Neutrophil (primary cell): ENCODE measurements at regions not wholly inside any gene's neighbourhood (a gene's known extent, or its start where the extent isn't known, plus 50 kb on each side); places are given as distances from the start of the nearest gene placed in this dataset.

Experiments
- H3K27ac ChIP-seq: fragments of 200-600 bp; sonication (generic); 2 replicates; pipeline ENCODE4 v1.5.1; 2016; ENCODE audit warnings: mild to moderate bottlenecking, moderate library complexity
- H3K27me3 ChIP-seq: fragments of 200-600 bp; sonication (generic); 2 replicates; pipeline ENCODE4 v1.6.0; 2016; ENCODE audit warnings: mild to moderate bottlenecking
- H3K36me3 ChIP-seq: fragments of 200-600 bp; sonication (generic); 2 replicates; pipeline ENCODE4 v1.5.1; 2017
- H3K4me1 ChIP-seq, 2 experiments: fragments of 200-600 bp in 1 of 2; sonication (generic) in 1 of 2; 1 replicate in 1 of 2; 2 replicates in 1 of 2; pipeline versions ENCODE4 v1.5.1 to v1.6.1; 2013 to 2016; ENCODE audit warnings: low read depth in 1 of 2, low read length in 1 of 2, mild to moderate bottlenecking in 1 of 2, moderate library complexity in 1 of 2; ENCODE audit not compliant: control insufficient read depth in 1 of 2, insufficient read depth in 1 of 2
- H3K4me3 ChIP-seq, 2 experiments: fragments of 200-600 bp in 1 of 2; sonication (generic) in 1 of 2; 1 replicate in 1 of 2; 2 replicates in 1 of 2; pipeline ENCODE4 v1.5.1; 2013 to 2016; ENCODE audit warnings: low read depth in 1 of 2, low read length in 1 of 2, mild to moderate bottlenecking in 1 of 2, moderate library complexity in 1 of 2
- H3K9me3 ChIP-seq: fragments of 200-600 bp; sonication (generic); 2 replicates; pipeline ENCODE4 v1.5.1; 2016
- TF ChIP-seq, protein P1 (sequence below): fragments of 200-600 bp; sonication (generic); IDR thresholded peaks from 2 replicates; pipeline ENCODE4 v1.5.1; 2016; ENCODE audit warnings: antibody characterized with exemption

DNA sequence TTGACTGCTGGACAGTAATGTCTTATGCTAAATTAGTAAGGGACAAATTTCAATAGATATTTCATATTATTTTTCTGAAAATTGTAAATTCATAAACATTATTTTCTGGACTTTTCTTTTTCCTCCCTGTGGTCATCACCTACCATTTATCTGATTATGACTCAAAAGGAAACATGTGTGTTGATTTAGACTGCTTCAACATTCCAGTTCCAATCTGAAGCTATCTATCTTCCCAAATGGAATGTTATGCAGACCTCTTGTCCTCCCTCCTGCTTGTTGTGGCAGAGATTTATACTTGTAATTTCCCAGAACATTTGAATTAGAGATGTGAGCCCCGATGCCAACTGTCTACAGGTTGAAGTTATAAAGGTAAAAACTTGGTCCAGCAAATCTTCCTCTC is 803.4 kb downstream of the TUSC7 start:
- Histone ChIP-seq H3K27me3 (no peaks in the 10 kb centered on the region), H3K4me3 (no peak overlapping the region), H3K36me3 (no peaks in the 10 kb centered on the region), H3K27ac (no peak overlapping the region), H3K9me3 (no peaks in the 10 kb centered on the region), H3K4me1 (no peaks in the 10 kb centered on the region)
- TF ChIP-seq, protein P1, sequence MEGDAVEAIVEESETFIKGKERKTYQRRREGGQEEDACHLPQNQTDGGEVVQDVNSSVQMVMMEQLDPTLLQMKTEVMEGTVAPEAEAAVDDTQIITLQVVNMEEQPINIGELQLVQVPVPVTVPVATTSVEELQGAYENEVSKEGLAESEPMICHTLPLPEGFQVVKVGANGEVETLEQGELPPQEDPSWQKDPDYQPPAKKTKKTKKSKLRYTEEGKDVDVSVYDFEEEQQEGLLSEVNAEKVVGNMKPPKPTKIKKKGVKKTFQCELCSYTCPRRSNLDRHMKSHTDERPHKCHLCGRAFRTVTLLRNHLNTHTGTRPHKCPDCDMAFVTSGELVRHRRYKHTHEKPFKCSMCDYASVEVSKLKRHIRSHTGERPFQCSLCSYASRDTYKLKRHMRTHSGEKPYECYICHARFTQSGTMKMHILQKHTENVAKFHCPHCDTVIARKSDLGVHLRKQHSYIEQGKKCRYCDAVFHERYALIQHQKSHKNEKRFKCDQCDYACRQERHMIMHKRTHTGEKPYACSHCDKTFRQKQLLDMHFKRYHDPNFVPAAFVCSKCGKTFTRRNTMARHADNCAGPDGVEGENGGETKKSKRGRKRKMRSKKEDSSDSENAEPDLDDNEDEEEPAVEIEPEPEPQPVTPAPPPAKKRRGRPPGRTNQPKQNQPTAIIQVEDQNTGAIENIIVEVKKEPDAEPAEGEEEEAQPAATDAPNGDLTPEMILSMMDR, result no peak

DNA sequence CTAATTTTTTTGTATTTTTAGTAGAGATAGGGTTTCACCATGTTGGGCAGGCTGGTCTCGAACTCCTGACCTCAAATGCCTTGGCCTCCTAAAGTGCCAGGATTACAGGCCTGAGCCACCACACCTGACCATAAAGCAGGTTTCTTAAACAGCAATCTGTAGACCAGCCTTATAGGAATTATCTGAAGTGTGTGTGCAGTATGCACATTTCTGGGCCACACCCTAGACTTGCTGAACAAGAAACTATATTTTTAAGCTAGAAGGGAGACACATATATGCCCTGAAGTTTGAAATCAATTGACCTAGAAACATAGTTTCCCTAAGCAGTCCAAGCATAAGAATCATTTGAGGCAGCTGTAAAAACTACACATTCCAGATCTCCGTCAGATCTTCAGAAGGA is 805.7 kb downstream of the TUSC7 start:
- no peaks in the 10 kb centered on the region for H3K27me3 ChIP-seq
- TF ChIP-seq, protein P1, result no peak
- H3K36me3 ChIP-seq, result no peaks in the 10 kb centered on the region
- no peak overlapping the region for H3K4me3 ChIP-seq
- H3K27ac ChIP-seq, result no peak overlapping the region
- H3K9me3 ChIP-seq, result no peaks in the 10 kb centered on the region
- H3K4me1 ChIP-seq, result no peaks in the 10 kb centered on the region

DNA sequence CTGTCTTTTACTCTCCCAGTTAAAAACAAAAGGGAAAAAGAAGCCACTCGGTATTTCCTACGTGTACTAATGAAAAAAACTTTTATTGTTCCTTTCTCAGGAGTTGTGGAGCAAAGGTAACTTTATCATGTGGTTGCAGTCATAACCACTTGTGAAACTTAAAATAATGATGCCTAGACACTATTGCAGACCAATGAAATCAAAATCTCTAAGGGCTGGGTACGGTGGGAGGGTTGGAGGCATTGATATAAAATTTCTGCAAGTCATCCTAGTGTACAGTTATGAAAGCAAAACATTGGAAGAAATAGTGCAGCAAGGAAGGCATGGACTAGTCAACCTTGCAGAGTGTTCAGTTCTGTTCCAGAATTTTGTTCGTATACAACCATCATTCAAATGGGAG is 808.8 kb downstream of the TUSC7 start:
- Histone ChIP-seq H3K4me3 (no peak overlapping the region), H3K9me3 (no peaks in the 10 kb centered on the region), H3K36me3 (no peaks in the 10 kb centered on the region), H3K4me1 (no peaks in the 10 kb centered on the region), H3K27ac (no peak overlapping the region), H3K27me3 (no peaks in the 10 kb centered on the region)
- TF ChIP-seq, protein P1, result no peak

GRCh38 chr3:117519776-117520175 is 810.2 kb downstream of the TUSC7 start:
- Histone ChIP-seq H3K4me3 (no peak overlapping the region), H3K4me1 (no peaks in the 10 kb centered on the region), H3K27me3 (no peaks in the 10 kb centered on the region), H3K27ac (no peak overlapping the region), H3K9me3 (no peaks in the 10 kb centered on the region), H3K36me3 (no peaks in the 10 kb centered on the region)
- TF ChIP-seq, protein P1, result no peak

GRCh38 chr3:117520582-117520981 is 811.0 kb downstream of the TUSC7 start:
- Histone ChIP-seq H3K4me3 (no peak overlapping the region), H3K27ac (no peak overlapping the region), H3K9me3 (no peaks in the 10 kb centered on the region), H3K36me3 (no peaks in the 10 kb centered on the region), H3K27me3 (no peaks in the 10 kb centered on the region), H3K4me1 (no peaks in the 10 kb centered on the region)
- TF ChIP-seq, protein P1, result no peak

DNA sequence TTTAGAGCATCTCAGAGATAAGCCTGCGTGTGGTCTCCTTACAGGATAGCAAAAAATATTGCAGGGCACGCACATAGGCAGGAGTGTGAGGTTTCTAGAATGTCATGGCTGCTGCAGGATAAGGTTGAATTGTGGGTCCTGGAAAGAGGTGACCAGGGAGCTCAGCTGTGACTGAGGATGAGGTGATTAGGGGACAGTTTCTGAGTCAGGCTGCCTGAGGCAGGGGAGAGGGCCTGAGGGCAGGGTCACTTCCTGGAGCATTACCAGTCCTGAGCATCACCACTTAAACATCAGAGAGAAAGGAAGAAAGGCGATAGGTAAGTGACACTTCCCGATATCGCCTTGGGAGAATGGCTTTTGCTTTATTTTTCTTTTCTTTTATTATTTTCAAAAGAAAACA is 813.8 kb downstream of the TUSC7 start:
- Histone ChIP-seq H3K27me3 (no peaks in the 10 kb centered on the region), H3K9me3 (no peaks in the 10 kb centered on the region), H3K4me1 (no peaks in the 10 kb centered on the region), H3K4me3 (no peak overlapping the region), H3K27ac (no peak overlapping the region), H3K36me3 (no peaks in the 10 kb centered on the region)
- TF ChIP-seq, protein P1, result no peak
